ENCODE measurements at regions not wholly inside any gene's neighbourhood (a gene's known extent, or its start where the extent isn't known, plus 50 kb on each side); places are given as distances from the start of the nearest gene placed in this dataset.

DNA sequence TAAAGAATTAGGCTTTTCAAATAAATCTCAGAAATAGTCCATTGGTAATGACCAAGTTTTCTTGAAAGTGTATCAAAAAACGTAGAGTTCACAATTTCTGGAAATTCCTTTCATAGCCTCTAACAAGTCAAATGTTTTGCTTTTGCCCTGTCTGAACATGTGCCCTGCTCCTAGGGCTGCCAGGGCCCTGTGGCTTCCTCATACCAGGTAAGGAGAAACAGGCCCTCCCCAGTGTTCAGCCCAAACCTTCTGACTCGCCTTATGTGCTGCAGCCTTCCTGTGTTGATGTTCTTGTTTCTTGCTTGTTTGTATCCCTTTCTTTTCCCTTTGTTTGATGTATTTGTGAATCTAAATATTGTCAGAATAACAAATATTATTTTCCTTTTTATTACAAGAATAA, 146.1 kb upstream of the PACRGL start:
- ChIA-PET CTCF (no interaction called here), POLR2A (ENCODE audit: unreplicated experiment) (no interaction called here)
- Histone ChIP-seq H2AFZ (ENCODE audit: low read length) (no peak overlapping the region), H3K4me1 (ENCODE audit: insufficient read depth, low read length) (no peaks in the 10 kb centered on the region), H3K36me3 (ENCODE audit: low read depth, low read length) (peaks cover 6% of the 10 kb centered on the region; the same call in 1 of the 2 replicates), H3K9me2 (replicated peaks; ENCODE audit: low read length) (no peaks in the 10 kb centered on the region), H3K4me3 (ENCODE audit: low read length) (no peak overlapping the region), H3K4me2 (ENCODE audit: low read length) (no peak overlapping the region), H4K20me1 (ENCODE audit: low read length) (no peaks in the 10 kb centered on the region), H3K27ac (ENCODE audit: low read length) (no peak overlapping the region), H3K27me3 (ENCODE audit: low read length) (no peaks in the 10 kb centered on the region), H3K9me3 (ENCODE audit: low read length) (no peaks in the 10 kb centered on the region), H3K9ac (ENCODE audit: low read length) (no peak overlapping the region), H3K79me2 (ENCODE audit: low read length) (no peaks in the 10 kb centered on the region), H3F3A (ENCODE audit: low read length, unreplicated experiment) (no peaks in the 10 kb centered on the region)
- ATAC-seq (no peak), DNase-seq (no peak)
- no peak for TF ChIP-seq EZH2 (IDR thresholded peaks at IDR 0.05; ENCODE audit: low read length, unreplicated experiment)
- no peak for TF ChIP-seq EZH2phosphoT487 (IDR thresholded peaks at IDR 0.05; ENCODE audit: borderline replicate concordance, low read length)
- intact Hi-C loops (cut with micrococcal nuclease): no loop called here
- no TSS peak for BruUV-seq (replicated peaks)

DNA sequence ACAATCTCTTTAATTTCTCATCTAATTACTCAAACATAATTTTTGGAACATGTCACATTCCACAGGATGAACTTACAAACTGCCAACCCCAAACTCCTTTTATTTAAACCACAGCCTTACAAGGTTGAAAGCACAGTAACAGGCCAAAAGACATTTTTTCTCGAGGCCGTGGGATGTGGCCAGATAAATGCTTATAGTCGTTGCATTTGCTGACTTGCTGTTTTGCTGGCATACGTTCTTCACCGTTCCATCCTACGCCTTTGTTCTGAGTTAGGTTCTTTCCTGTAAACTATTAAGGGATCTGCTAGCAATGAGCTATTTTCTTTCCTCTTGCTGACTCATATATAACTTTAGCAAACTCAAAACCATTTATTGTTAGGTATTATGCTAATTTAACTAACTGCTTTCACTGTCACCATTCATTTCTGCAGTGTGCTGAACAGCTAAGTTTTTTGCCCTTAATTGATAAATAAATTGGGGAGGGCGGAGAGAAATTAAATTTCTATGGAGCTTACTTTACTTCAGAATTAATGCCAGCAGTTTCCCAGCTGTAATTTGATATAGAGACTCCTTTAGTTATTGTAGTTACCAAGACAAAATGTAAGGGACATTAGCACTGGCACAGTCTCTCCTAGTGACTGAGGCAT, 135.1 kb upstream of the PACRGL start:
- POLR2A ChIA-PET (ENCODE audit: unreplicated experiment): no interaction called here
- Histone ChIP-seq H3K4me1 (ENCODE audit: insufficient read depth, low read length) (no peaks in the 10 kb centered on the region), H3K27me3 (ENCODE audit: low read length) (no peaks in the 10 kb centered on the region), H3K4me2 (ENCODE audit: low read length) (no peak overlapping the region), H3K79me2 (ENCODE audit: low read length) (no peaks in the 10 kb centered on the region), H3K36me3 (ENCODE audit: low read depth, low read length) (no peaks in the 10 kb centered on the region; the same call in 1 of the 2 replicates), H3K9me2 (replicated peaks; ENCODE audit: low read length) (no peaks in the 10 kb centered on the region), H3K27ac (ENCODE audit: low read length) (no peak overlapping the region), H3K9me3 (ENCODE audit: low read length) (no peaks in the 10 kb centered on the region), H3K4me3 (ENCODE audit: low read length) (no peak overlapping the region), H2AFZ (ENCODE audit: low read length) (no peak overlapping the region), H3K9ac (ENCODE audit: low read length) (no peak overlapping the region), H3F3A (ENCODE audit: low read length, unreplicated experiment) (no peaks in the 10 kb centered on the region), H4K20me1 (ENCODE audit: low read length) (no peaks in the 10 kb centered on the region)
- ATAC-seq (no peak), DNase-seq (no peak)
- BruUV-seq (replicated peaks): no TSS peak
- intact Hi-C loops (cut with micrococcal nuclease): no loop called here
- CTCF ChIA-PET: no interaction called here
- TF ChIP-seq EZH2phosphoT487 (IDR thresholded peaks at IDR 0.05; ENCODE audit: borderline replicate concordance, low read length) (no peak), EZH2 (IDR thresholded peaks at IDR 0.05; ENCODE audit: low read length, unreplicated experiment) (no peak)
- TF ChIP-seq, protein P1, sequence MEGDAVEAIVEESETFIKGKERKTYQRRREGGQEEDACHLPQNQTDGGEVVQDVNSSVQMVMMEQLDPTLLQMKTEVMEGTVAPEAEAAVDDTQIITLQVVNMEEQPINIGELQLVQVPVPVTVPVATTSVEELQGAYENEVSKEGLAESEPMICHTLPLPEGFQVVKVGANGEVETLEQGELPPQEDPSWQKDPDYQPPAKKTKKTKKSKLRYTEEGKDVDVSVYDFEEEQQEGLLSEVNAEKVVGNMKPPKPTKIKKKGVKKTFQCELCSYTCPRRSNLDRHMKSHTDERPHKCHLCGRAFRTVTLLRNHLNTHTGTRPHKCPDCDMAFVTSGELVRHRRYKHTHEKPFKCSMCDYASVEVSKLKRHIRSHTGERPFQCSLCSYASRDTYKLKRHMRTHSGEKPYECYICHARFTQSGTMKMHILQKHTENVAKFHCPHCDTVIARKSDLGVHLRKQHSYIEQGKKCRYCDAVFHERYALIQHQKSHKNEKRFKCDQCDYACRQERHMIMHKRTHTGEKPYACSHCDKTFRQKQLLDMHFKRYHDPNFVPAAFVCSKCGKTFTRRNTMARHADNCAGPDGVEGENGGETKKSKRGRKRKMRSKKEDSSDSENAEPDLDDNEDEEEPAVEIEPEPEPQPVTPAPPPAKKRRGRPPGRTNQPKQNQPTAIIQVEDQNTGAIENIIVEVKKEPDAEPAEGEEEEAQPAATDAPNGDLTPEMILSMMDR (conservative IDR thresholded peaks at IDR 0.05; ENCODE audit: low read depth, low read length): no peak

DNA sequence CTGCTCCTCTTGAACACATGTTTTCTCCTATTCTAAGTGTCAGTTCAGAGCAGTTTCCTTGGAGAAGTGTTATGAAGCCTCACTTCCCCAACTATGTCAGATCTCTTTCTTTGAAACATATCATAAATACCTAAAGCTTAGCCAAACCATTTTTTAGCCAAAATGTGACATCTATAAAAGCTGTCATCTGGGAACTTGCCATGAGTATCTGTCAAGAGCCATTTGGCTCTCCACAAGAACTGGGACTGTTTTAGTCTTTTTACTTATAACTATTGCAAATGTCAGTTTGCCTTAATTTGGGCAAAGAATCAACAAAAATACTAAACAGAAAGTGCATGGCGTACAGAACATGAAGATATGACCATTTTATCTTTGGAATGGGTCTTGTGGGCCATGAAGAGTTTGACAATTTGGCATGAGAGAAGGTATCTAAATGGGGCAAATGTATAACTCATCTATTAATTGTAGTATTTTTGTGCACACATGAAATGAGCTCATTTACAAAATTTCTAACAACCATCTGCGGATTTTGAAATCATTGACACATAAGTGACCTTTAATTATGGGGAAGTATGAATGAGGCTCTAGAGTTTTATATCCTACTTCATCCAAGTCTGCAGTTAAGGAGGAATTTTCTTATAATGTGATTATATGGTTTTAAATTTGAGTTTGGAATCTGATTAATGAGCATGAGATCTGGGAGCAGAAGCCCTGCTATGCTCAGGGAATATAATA, 129.1 kb upstream of the PACRGL start:
- H3K9me2 ChIP-seq (replicated peaks; ENCODE audit: low read length): no peaks in the 10 kb centered on the region
- H3K27me3 ChIP-seq (ENCODE audit: low read length): no peaks in the 10 kb centered on the region
- BruUV-seq (replicated peaks): no TSS peak
- H3K27ac ChIP-seq (ENCODE audit: low read length): no peak overlapping the region
- no peak overlapping the region for H3K4me2 ChIP-seq (ENCODE audit: low read length)
- H3F3A ChIP-seq (ENCODE audit: low read length, unreplicated experiment): no peaks in the 10 kb centered on the region
- ChIA-PET POLR2A (ENCODE audit: unreplicated experiment) (no interaction called here), CTCF (no interaction called here)
- no peaks in the 10 kb centered on the region for H4K20me1 ChIP-seq (ENCODE audit: low read length)
- intact Hi-C loops (cut with micrococcal nuclease): no loop called here
- no peak overlapping the region for H3K4me3 ChIP-seq (ENCODE audit: low read length)
- no peak overlapping the region for H3K9ac ChIP-seq (ENCODE audit: low read length)
- ATAC-seq (no peak), DNase-seq (no peak)
- H3K9me3 ChIP-seq (ENCODE audit: low read length): no peaks in the 10 kb centered on the region
- H2AFZ ChIP-seq (ENCODE audit: low read length): no peak overlapping the region
- no peaks in the 10 kb centered on the region; the same call in 1 of the 2 replicates for H3K36me3 ChIP-seq (ENCODE audit: low read depth, low read length)
- no peaks in the 10 kb centered on the region for H3K79me2 ChIP-seq (ENCODE audit: low read length)
- TF ChIP-seq EZH2 (IDR thresholded peaks at IDR 0.05; ENCODE audit: low read length, unreplicated experiment) (no peak), EZH2phosphoT487 (IDR thresholded peaks at IDR 0.05; ENCODE audit: borderline replicate concordance, low read length) (no peak)
- no peaks in the 10 kb centered on the region for H3K4me1 ChIP-seq (ENCODE audit: insufficient read depth, low read length)
